Progenitor cell of endocrine pancreas (in vitro differentiated cells): ENCODE measurements at regions not wholly inside any gene's neighbourhood (a gene's known extent, or its start where the extent isn't known, plus 50 kb on each side); places are given as distances from the start of the nearest gene placed in this dataset.

ENCODE experiments used
- DNase-seq: peaks from one replicate; pipeline ENCODE4 v3.0.0; 2021; ENCODE audit warnings: low spot score; ENCODE audit not compliant: unreplicated experiment
- H3K27ac Mint-ChIP-seq: 2 replicates; pipeline ENCODE4 v1.8.0; 2021; ENCODE audit warnings: mild to moderate bottlenecking, moderate library complexity, mixed read lengths
- H3K27me3 Mint-ChIP-seq: 2 replicates; pipeline ENCODE4 v1.8.0; 2021; ENCODE audit warnings: mixed read lengths
- H3K36me3 Mint-ChIP-seq: 2 replicates; pipeline ENCODE4 v1.8.0; 2022; ENCODE audit warnings: mixed read lengths; ENCODE audit not compliant: insufficient read depth
- H3K4me1 Mint-ChIP-seq: 2 replicates; pipeline ENCODE4 v1.8.0; 2021; ENCODE audit warnings: low read depth, mixed read lengths
- H3K4me3 Mint-ChIP-seq: 2 replicates; pipeline ENCODE4 v1.8.0; 2021; ENCODE audit warnings: low read depth, mild to moderate bottlenecking, moderate library complexity, mixed read lengths
- H3K9me3 Mint-ChIP-seq: 2 replicates; pipeline ENCODE4 v1.8.0; 2021; ENCODE audit warnings: low read depth, mixed read lengths
- TF ChIP-seq, protein P1 (sequence below): fragments of 200-600 bp; sonication (generic); IDR thresholded peaks from one replicate; pipeline ENCODE4 v1.5.0; 2021; ENCODE audit warnings: antibody characterized with exemption, mild to moderate bottlenecking; ENCODE audit not compliant: unreplicated experiment

DNA sequence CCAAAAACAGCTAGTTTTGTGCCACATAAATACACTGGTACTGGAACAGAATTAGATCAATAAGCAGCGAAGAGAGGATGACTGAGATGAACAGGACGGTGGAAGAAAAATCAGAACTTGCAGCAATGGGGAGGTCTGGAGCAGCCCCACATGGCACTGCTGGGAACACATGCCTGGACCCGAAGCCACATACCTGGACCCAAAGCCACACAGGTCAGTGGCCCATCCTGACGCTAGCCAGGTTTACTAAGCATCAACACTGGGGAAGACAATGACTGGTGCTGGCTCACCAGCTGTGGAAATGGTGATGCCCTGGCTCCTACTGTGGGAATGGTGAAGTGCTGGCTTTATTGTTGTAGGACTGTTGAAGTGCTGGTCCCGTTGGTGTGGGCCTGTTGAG is 139.7 kb upstream of the IRX4 start:
- no peak overlapping the region for H3K4me3 Mint-ChIP-seq
- peaks cover 63% of the 10 kb centered on the region for H3K27me3 Mint-ChIP-seq
- H3K4me1 Mint-ChIP-seq: no peaks in the 10 kb centered on the region
- TF ChIP-seq, protein P1, sequence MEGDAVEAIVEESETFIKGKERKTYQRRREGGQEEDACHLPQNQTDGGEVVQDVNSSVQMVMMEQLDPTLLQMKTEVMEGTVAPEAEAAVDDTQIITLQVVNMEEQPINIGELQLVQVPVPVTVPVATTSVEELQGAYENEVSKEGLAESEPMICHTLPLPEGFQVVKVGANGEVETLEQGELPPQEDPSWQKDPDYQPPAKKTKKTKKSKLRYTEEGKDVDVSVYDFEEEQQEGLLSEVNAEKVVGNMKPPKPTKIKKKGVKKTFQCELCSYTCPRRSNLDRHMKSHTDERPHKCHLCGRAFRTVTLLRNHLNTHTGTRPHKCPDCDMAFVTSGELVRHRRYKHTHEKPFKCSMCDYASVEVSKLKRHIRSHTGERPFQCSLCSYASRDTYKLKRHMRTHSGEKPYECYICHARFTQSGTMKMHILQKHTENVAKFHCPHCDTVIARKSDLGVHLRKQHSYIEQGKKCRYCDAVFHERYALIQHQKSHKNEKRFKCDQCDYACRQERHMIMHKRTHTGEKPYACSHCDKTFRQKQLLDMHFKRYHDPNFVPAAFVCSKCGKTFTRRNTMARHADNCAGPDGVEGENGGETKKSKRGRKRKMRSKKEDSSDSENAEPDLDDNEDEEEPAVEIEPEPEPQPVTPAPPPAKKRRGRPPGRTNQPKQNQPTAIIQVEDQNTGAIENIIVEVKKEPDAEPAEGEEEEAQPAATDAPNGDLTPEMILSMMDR: no peak
- no peaks in the 10 kb centered on the region for H3K9me3 Mint-ChIP-seq
- no peaks in the 10 kb centered on the region for H3K36me3 Mint-ChIP-seq
- no peak for DNase-seq
- H3K27ac Mint-ChIP-seq: no peak overlapping the region

DNA sequence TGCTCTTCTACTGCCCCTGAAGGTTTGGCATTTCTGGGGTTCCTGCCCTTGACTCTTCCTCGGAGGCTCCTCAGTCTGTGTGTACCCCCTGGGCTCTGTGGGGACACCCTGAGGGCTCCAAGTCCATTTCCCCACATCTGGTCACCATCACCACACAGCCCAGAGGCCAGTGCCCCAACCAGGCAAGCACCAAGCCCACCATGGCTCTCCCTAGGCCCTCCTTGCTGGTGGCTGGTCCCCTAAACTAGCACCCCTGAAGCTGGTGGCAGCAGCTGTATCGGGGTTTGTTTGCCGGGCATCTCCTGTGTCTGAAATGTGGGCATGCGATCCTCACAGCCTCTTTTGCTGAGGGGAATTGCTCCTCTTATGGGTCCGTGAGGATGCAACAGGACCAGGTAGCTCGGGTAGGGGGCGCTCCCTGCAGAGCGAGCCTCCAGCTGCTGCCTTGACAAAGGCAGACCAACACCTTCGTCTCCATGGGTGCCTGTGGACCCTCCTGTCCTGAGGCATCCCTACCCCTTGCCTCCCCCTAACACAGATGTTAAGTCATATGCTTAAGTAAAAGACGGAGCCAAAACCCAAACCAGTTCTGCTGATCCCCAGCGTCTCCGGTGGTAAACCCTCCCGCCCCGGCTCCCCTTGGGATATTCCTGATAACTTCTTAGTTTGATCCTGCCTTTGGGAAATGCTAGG is 138.9 kb upstream of the IRX4 start:
- peaks cover 65% of the 10 kb centered on the region for H3K27me3 Mint-ChIP-seq
- H3K4me1 Mint-ChIP-seq: no peaks in the 10 kb centered on the region
- TF ChIP-seq, protein P1: no peak
- no peak for DNase-seq
- no peak overlapping the region for H3K27ac Mint-ChIP-seq
- H3K36me3 Mint-ChIP-seq: no peaks in the 10 kb centered on the region
- H3K9me3 Mint-ChIP-seq: no peaks in the 10 kb centered on the region
- no peak overlapping the region for H3K4me3 Mint-ChIP-seq

DNA sequence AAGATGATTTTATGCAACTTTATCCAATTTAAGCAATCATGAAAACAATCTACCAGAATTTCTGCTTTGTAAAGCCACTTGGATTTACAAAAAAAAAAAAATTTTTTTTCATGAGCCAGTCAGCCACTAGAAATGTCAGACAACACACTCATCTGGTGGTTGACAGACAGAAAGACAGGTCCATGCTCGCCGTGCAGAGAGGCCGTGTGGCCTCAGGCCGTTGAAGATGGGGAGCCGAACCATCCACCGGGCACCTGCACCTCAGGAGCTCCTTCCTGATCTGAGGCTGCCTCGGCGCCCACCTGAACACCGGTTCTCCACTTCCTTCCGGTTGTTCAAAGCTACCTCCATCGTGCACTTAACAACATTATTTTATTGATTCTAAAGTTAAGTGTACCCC is 138.0 kb upstream of the IRX4 start:
- peaks cover 63% of the 10 kb centered on the region for H3K27me3 Mint-ChIP-seq

DNA sequence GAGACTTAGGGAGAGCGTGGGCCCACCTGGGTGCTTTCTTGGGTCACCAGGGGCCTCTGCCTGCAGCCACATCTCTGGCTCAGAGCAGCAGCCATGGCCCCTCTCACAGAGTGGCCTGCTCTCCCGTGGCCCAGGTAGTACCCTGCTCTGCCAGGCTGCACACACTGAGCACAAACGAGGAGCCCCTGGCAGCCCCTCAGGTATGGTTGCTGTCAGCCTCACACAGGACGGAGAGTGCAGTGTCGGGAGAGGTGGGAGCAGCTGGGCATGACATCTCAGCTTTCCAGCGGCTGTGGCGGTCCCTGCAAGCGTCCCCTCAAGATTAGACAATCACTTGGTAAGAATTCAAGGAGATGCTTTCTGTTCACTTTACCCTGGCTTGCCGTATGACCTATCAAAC is 137.0 kb upstream of the IRX4 start:
- H3K9me3 Mint-ChIP-seq: no peaks in the 10 kb centered on the region
- DNase-seq: no peak
- no peak overlapping the region for H3K27ac Mint-ChIP-seq
- TF ChIP-seq, protein P1: no peak
- peaks cover 65% of the 10 kb centered on the region for H3K27me3 Mint-ChIP-seq
- H3K4me3 Mint-ChIP-seq: no peak overlapping the region
- H3K4me1 Mint-ChIP-seq: no peaks in the 10 kb centered on the region
- H3K36me3 Mint-ChIP-seq: no peaks in the 10 kb centered on the region

More for the DNA sequence above, 138.0 kb upstream of the IRX4 start:
- no peak for DNase-seq
- Mint-ChIP-seq H3K9me3 (no peaks in the 10 kb centered on the region), H3K4me3 (no peak overlapping the region), H3K27ac (no peak overlapping the region), H3K4me1 (no peaks in the 10 kb centered on the region), H3K36me3 (no peaks in the 10 kb centered on the region)
- TF ChIP-seq, protein P1: no peak

DNA sequence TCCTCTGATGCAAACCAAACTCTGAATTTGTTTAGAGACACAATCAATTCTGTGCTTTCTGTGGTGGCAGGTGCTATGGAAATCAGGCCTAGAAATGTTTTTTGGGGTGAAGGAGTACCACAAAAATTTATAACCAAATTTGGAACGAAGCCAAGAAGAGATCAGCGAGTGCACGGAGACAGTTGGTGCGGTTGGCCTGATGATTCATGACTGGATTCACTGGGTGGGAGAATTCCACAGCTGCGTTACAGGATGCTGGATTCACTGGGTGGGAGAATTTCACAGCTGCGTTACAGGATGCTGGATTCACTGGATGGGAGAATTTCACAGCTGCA is 135.6 kb upstream of the IRX4 start:
- Mint-ChIP-seq H3K9me3 (no peaks in the 10 kb centered on the region), H3K36me3 (no peaks in the 10 kb centered on the region), H3K27ac (no peak overlapping the region), H3K4me3 (no peak overlapping the region), H3K4me1 (no peaks in the 10 kb centered on the region), H3K27me3 (peaks cover 70% of the 10 kb centered on the region)
- no peak for DNase-seq
- TF ChIP-seq, protein P1: no peak
